HuH-7 (cell line): ENCODE measurements at regions not wholly inside any gene's neighbourhood (a gene's known extent, or its start where the extent isn't known, plus 50 kb on each side); places are given as distances from the start of the nearest gene placed in this dataset.
A peak's percentile ranks its signal among the peaks of the same experiment; 100 is the strongest.
"Not testable (repeated sequence)": the region's sequence is repeated elsewhere in the genome, so short reads cannot be mapped to it uniquely, and the experiment has no call there.

Experiments
- DNase-seq: peaks from one replicate; pipeline ENCODE4 v3.0.0; 2011; ENCODE audit warnings: low spot score

- no peak for DNase-seq
Measured at GRCh38 chr15:79606831-79607355, 174.8 kb downstream of the MINAR1 start.

DNA sequence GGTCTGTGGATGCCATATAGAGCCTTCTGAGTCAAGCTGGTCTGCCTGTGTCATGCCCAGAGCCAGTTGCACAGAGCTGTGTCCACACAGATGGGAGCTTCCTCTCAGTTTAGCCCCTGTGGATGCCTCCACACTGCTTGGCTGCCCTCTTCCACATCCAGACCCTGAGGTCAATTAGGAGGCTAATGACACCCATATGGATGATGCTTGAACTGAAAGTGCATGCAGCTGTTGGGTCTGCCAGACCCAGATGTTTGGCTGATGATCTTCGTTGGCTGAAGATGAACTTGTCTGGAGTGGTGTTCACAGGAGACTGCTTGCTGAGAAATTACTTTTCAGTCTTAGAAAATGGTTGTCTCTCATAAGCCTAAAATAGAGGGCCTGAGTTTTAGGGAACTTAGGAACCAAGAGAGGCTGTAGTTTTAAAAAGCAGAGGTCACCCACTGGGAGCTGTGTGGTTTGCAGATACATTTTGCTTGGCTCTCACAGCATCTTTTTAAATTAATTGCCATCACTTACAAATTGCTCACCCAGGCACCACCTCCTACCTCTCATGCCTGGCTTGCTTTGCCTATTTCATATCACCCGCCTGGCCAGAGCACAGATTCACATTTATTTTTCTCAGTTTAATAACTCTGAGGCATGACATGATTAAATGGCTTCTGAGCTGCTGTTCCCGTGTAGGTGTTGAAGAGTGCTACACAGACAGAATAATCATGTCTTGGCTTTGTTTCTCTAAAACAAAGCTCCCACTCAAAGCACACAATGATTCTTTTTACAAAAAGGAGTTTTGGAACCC, 176.1 kb downstream of the MINAR1 start:
- no peak for DNase-seq

DNA sequence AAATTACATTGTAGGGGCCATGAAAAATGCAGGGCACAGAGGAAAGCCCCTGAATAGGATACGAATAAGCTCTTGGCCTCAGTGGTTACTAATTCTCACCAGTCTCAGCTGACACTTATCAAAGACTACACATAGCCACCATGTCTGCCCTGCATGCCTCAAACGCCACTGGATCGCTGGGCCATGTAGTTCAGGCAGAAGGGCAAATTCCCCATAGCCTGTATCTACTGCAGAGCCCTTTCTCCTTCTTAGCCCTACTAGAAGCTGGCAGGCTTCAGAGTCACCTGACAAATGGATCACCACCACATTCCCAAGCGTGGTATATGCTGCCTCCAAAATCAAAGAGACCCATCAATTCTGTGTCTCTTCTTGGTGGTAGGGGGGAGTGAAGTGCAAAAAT, 177.4 kb downstream of the MINAR1 start:
- no peak for DNase-seq

- no peak for DNase-seq
Measured at GRCh38 chr15:79610021-79610420, 177.9 kb downstream of the MINAR1 start.

- no peak for DNase-seq
Measured at GRCh38 chr15:79615754-79616153, 183.6 kb downstream of the MINAR1 start.

GRCh38 chr15:79617071-79617470, 184.9 kb downstream of the MINAR1 start:
- DNase-seq: no peak

DNA sequence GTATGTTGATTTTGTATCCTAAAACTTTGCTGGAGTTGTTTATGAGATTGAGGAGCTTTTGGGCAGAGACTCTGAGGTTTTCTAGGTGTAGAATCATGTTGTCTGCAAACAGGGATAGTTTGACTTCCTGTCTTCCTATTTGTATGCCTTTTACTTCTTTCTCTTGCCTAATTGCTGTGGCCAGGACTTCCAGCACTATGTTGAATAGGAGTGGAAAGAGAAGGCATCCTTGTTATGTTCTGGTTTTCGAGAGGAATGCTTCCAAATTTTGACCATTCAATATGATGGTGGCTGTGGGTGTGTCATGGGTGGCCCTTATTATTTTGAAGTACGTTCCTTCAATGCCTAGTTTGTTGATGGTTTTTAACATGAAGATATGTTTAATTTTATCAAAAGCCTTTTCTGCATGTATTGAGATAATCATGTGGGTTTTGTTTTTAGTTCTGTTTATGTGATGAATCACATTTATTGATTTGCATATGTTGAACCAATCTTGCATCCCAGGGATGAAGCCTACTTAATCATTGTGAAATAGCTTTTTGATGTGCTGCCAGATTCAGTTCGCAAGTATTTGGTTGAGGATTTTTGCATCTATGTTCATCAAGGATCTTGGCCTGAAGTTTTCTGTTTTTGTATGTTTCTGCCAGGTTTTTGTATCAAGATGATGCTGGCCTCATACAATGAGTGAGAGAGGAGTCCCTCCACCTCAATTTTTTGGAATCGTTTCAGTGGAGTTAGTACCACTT, 188.1 kb downstream of the MINAR1 start:
- DNase-seq: no peak

DNA sequence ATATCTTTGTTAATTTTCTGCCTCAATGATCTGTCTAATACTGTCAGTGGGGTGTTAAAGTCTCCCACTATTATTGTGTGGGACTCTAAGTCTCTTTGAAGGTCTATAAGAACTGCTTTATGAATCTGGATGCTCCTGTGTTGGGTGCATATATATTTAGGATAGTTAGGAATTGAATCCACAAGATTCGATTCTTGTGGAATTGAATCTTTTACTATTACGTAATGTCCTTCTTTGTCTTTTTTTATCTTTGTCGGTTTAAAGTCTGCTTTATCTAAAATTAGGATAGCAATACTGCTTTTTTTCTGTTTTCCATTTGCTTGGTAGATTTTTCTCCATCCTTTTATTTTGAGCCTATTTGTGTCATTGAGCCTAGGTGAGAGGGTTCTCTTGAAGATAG, 189.7 kb downstream of the MINAR1 start:
- not testable (repeated sequence) for DNase-seq

DNA sequence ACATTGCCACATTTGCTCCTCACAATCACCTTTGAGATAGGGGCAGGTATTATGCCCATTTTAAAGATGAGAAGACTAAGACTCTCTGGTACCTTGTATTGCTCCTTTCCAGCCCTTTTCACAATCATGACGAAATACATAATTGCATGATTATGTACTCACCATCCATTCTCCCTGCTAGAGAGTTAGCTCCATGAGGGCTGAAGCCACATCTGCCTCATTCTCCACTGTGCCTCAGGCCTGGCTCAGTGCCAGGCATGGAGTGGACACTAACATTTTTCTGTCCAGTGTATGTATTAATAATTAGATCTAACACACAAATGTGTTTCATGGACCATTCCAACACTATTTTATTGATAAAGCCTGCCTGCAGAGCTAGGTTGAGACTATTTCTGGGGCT, 191.4 kb downstream of the MINAR1 start:
- no peak for DNase-seq

DNA sequence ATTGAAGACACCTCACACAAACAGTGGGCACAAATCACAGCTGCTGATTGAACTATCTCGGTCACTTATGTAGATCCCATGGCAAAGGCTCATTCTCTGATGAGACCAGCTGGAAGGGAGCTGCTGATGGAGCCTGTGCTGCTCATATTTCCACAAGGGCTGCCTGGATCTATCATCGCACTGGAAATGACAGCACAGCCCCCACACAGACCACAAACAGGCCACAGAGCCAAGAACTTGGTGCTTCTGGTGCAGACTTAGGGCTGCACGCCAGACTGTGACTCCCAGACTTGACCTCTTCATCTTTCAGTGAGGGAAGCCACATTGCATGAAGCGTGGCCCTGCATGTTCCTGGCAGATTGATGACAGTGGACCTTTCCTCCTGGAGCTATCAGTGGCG, 197.6 kb downstream of the MINAR1 start:
- DNase-seq: no peak

GRCh38 chr15:79632457-79632856, 200.3 kb downstream of the MINAR1 start:
- DNase-seq: no peak

DNA sequence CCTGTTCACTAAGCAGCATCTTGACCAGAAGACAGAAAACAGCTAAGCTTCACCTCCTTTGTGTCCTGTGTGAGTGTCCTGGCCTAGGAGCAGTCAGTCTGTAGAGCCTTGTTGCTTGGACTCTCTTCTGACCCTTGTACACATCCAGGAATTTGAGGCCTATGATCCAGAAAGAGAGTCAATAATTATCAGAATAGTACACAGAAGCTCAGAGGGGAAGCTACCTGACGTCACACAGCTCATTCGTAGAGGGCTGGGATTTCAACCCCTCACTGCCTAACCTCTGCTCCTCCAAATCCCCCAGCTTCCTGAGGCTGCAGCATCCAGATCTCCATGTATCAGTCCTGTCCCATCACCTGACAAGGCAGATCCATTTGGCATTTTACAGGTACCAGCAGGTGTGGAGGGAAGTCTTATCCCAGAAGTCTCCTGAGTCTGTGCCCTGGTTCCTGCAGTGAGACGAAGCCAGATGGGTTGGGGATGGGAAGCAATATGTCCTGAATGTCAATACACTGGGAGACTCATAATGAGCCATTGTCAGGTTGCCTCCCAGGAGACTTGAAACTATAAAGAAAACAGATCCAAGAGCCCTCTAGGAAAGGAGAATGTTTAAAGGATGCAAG, 203.1 kb downstream of the MINAR1 start:
- peak; percentile 36 for DNase-seq

- DNase-seq: no peak
Measured at GRCh38 chr15:79635897-79636561, 203.9 kb downstream of the MINAR1 start.

DNA sequence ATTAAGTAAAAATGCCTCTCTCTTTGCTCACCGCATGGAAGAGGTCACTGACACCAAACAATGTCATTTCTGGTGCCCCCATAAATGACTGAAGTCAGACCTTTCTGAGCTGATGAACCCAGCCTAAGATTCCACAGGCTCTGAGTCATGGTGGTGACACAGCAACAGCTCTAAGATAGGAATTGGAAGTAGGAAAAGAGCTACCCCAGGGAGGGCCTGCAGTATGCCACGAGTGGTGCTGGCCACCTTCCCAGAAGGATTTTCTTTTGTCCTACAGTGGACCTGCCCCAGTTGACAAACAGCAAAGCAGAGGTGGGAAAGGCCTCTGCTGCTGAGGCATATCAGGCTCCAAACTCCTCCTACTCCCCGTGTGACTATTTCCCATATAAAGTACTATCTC, 208.1 kb downstream of the MINAR1 start:
- no peak for DNase-seq

- DNase-seq: no peak
Measured at GRCh38 chr15:79641841-79642240, 209.7 kb downstream of the MINAR1 start.

- DNase-seq: no peak
Measured at GRCh38 chr15:79643393-79643792, 211.3 kb downstream of the MINAR1 start.

DNA sequence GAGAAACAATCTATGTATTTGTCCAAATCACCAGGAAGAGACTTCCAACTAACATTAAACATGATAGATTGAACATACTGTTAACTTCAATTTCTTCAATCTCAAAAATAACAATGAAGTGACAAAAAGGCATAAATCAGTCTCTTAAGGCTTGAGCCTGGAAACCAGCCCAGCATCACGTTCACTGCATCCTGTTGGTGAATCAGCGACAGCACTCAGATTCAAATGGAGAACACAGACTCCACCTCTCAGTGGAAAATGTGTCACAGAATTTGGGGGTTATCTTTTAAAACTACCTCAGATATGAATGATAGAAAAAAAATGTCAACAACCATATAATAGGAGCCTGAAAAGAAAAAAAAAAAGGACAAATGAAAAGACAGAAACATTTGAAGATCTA, 212.0 kb downstream of the MINAR1 start:
- DNase-seq: no peak

- DNase-seq: not testable (repeated sequence)
Measured at GRCh38 chr15:79652972-79653371, 220.8 kb downstream of the MINAR1 start.

DNA sequence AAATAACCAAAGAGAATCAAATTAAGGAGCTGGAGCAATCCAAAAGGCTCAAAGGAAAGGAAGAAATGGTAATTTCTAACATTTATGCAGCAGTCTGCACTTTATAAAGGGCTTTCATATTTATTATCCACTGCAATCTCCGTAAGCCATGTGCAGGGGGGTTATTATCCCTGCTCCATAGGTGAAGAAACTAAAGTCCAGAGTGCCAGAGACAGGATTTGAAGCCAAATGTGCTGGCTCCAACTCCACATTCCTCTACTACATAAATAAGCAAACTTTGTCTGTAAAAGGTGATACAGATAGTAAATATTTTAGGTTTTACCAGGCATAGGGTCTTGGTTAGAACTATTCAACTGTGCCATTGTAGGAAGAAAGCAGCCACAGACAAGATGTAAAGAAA, 221.4 kb downstream of the MINAR1 start:
- DNase-seq: no peak

DNA sequence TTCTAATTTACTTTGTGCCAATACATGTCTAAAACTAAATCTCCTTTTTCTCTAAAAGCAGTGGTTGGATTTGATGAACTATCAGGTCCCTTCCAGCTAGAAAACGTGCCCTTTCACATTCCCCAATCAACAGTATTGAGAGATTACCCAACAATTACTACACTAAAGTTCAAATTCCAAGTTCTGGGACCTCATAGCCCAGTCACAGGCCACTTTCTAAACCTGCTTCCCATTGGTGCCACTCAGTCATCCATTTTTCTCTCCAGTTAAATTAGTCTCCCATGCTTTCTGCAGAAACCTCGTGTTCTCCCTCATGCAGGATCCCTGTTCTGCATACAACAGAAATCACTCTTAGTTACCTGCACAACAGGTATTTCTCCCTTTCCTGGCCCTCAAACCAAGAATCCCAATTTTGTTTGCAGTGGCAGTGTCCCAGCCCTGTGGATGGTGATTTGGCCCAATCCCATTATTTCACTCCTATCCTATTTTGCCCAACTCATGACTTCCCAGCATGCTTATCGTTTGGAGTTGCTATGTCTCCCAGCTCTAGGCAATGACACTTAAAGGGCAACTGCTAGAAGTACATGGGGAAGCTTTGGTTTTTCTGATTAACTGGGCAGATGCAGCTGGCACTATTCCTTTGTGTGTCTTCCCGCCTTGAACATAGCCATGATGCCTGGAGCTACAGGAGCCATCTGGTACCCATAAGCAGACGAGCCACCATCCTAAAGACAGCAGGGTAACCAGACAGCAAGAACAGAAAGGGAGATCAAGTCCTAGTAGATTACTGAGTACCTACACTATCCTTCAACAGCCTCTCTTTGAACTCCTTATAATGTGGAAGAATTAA, 224.2 kb downstream of the MINAR1 start:
- DNase-seq: no peak

GRCh38 chr15:79657722-79658121, 225.6 kb downstream of the MINAR1 start:
- DNase-seq: no peak
